ENCODE measurements at regions not wholly inside any gene's neighbourhood (a gene's known extent, or its start where the extent isn't known, plus 50 kb on each side); places are given as distances from the start of the nearest gene placed in this dataset.

DNA sequence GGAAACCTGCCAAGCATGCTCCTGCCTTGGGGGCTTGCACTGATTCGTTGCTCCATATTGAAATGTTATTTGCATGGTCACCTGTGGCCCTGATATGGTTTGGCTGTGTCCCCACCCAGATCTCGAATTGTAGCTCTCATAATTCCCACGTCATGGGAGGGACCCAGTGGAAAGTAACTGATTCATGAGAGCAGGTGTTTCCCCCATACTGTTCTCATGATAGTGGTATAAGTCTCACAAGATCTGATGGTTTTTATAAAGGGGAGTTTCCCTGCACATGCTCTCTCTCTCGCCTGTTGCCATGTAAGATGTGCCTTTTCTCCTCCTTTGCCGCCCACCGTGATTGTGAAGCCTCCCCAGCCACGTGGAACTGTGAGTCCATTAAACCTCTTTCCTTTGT lies 402.4 kb downstream of the ETS1 start:
- TF ChIP-seq, protein P1, sequence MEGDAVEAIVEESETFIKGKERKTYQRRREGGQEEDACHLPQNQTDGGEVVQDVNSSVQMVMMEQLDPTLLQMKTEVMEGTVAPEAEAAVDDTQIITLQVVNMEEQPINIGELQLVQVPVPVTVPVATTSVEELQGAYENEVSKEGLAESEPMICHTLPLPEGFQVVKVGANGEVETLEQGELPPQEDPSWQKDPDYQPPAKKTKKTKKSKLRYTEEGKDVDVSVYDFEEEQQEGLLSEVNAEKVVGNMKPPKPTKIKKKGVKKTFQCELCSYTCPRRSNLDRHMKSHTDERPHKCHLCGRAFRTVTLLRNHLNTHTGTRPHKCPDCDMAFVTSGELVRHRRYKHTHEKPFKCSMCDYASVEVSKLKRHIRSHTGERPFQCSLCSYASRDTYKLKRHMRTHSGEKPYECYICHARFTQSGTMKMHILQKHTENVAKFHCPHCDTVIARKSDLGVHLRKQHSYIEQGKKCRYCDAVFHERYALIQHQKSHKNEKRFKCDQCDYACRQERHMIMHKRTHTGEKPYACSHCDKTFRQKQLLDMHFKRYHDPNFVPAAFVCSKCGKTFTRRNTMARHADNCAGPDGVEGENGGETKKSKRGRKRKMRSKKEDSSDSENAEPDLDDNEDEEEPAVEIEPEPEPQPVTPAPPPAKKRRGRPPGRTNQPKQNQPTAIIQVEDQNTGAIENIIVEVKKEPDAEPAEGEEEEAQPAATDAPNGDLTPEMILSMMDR (conservative IDR thresholded peaks at IDR 0.05; ENCODE audit: low read length): no peak
- no peak for TF ChIP-seq EZH2phosphoT487 (IDR thresholded peaks at IDR 0.05; ENCODE audit: borderline replicate concordance)
